CD4-positive, alpha-beta memory T cell (primary cell): ENCODE measurements at regions not wholly inside any gene's neighbourhood (a gene's known extent, or its start where the extent isn't known, plus 50 kb on each side); places are given as distances from the start of the nearest gene placed in this dataset.
"Not testable (repeated sequence)": the region's sequence is repeated elsewhere in the genome, so short reads cannot be mapped to it uniquely, and the experiment has no call there.

Experiments used
- CTCF ChIA-PET: fragments of 350-600 bp; sonication (Branson Sonifier 250); formaldehyde crosslinking; loops from one replicate; lab custom pipeline; 2021; ENCODE audit warnings: inconsistent platforms; ENCODE audit not compliant: partially characterized antibody; lab: Charles Lee
- POLR2A ChIA-PET: fragments of 350-600 bp; sonication (Branson Sonifier 250); formaldehyde crosslinking; loops from one replicate; lab custom pipeline; 2021; ENCODE audit not compliant: partially characterized antibody; lab: Charles Lee
- DNase-seq, 5 donors: peaks; one replicate each; pipeline versions ENCODE4 v3.0.0 to v3.0.0-alpha.2; 2020 to 2022; ENCODE audit warnings: mixed read lengths in 1 of 5
- H3K27ac ChIP-seq: one replicate; pipeline ENCODE4 v1.7.0; 2013; ENCODE audit warnings: low read depth, low read length
- H3K27me3 ChIP-seq: 2 replicates; pipeline ENCODE4 v1.7.0; 2013; ENCODE audit warnings: mild to moderate bottlenecking, low read length, moderate library complexity; ENCODE audit not compliant: insufficient read depth
- H3K36me3 ChIP-seq: 2 replicates; pipeline ENCODE4 v1.7.0; 2013; ENCODE audit warnings: mild to moderate bottlenecking, low read length, moderate library complexity; ENCODE audit not compliant: insufficient read depth
- H3K4me1 ChIP-seq: 2 replicates; pipeline ENCODE4 v1.7.0; 2013; ENCODE audit warnings: mild to moderate bottlenecking, low read length, moderate library complexity; ENCODE audit not compliant: insufficient read depth
- H3K4me3 ChIP-seq, 2 donors: one replicate each; pipeline ENCODE4 v1.7.0; 2013; ENCODE audit warnings: low read length in 2 of 2, mild to moderate bottlenecking in 1 of 2
- H3K9me3 ChIP-seq, 2 donors: one replicate each; pipeline ENCODE4 v1.7.0; 2013; ENCODE audit warnings: low read length in 2 of 2, control low read depth in 1 of 2; ENCODE audit not compliant: control insufficient read depth in 1 of 2
- H3K27ac Mint-ChIP-seq, 7 donors: one replicate each; pipeline ENCODE4 v1.8.0; 2020 to 2021; ENCODE audit warnings: mixed read lengths in 7 of 7, mild to moderate bottlenecking in 6 of 7, inconsistent platforms in 3 of 7, moderate library complexity in 3 of 7
- H3K27me3 Mint-ChIP-seq, 2 donors: one replicate each; pipeline ENCODE4 v1.8.0; 2020 to 2021; ENCODE audit warnings: mixed read lengths in 2 of 2
- H3K36me3 Mint-ChIP-seq, 2 donors: one replicate each; pipeline ENCODE4 v1.8.0; 2020 to 2021; ENCODE audit warnings: mixed read lengths in 2 of 2, inconsistent platforms in 1 of 2, mild to moderate bottlenecking in 1 of 2
- H3K4me1 Mint-ChIP-seq, 4 donors: one replicate each; pipeline ENCODE4 v1.8.0; 2020 to 2021; ENCODE audit warnings: mixed read lengths in 4 of 4, mild to moderate bottlenecking in 1 of 4
- H3K4me3 Mint-ChIP-seq, 8 donors: one replicate each; pipeline ENCODE4 v1.8.0; 2020 to 2021; ENCODE audit warnings: mixed read lengths in 8 of 8, mild to moderate bottlenecking in 7 of 8, moderate library complexity in 6 of 8, inconsistent platforms in 3 of 8
- H3K9me3 Mint-ChIP-seq, 8 donors: one replicate each; pipeline ENCODE4 v1.8.0; 2020 to 2021; ENCODE audit warnings: mixed read lengths in 8 of 8, mild to moderate bottlenecking in 5 of 8, inconsistent platforms in 3 of 8, moderate library complexity in 1 of 8
- intact Hi-C: fragments of 100-400 bp; cut with micrococcal nuclease; formaldehyde crosslinking; loops from one replicate; pipeline ENCODE4 v1.15.1; 2023

- H3K4me1 ChIP-seq, CTCF ChIA-PET, POLR2A ChIA-PET, H3K27me3 ChIP-seq, H3K4me1 Mint-ChIP-seq, H3K36me3 ChIP-seq, H3K27ac ChIP-seq, H3K36me3 Mint-ChIP-seq, intact Hi-C loops, DNase-seq, H3K4me3 Mint-ChIP-seq, H3K9me3 ChIP-seq, H3K9me3 Mint-ChIP-seq, H3K4me3 ChIP-seq, H3K27me3 Mint-ChIP-seq, H3K27ac Mint-ChIP-seq: not testable (repeated sequence)
Measured at GRCh38 chr2:109692831-109693230, 78.7 kb downstream of the SOWAHC start.

GRCh38 chr2:109693292-109693691 lies 79.1 kb downstream of the SOWAHC start:
- DNase-seq, H3K27me3 Mint-ChIP-seq, H3K36me3 Mint-ChIP-seq, H3K36me3 ChIP-seq, H3K9me3 ChIP-seq, H3K27me3 ChIP-seq, H3K27ac ChIP-seq, H3K27ac Mint-ChIP-seq, H3K4me1 Mint-ChIP-seq, intact Hi-C loops, H3K4me3 ChIP-seq, CTCF ChIA-PET, POLR2A ChIA-PET, H3K9me3 Mint-ChIP-seq, H3K4me3 Mint-ChIP-seq, H3K4me1 ChIP-seq: not testable (repeated sequence)

DNA sequence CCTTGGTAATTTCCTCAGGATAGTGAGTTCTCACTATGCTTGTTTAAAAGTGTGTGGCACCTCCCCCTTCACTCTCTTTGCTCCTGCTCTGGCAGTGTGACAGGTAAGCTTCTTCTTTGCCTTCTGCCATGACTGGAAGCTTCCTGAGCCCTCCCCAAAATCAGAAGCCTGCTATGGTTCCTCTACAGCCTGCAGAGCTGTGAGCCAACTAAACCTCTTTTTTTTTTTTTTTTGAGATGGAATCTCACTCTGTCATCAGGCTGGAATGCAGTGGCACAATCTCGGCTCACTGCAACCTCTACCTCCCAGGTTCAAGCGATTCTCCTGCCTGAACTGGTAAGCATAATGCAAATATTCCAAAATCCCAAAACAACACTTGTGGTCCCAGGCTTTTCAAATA lies 80.0 kb downstream of the SOWAHC start:
- Histone ChIP-seq H3K27ac (no peak overlapping the region), H3K9me3 (no peaks in the 10 kb centered on the region), H3K36me3 (no peaks in the 10 kb centered on the region), H3K4me1 (no peaks in the 10 kb centered on the region), H3K27me3 (no peaks in the 10 kb centered on the region), H3K4me3 (no peak overlapping the region)
- no peak overlapping the region for H3K27ac Mint-ChIP-seq
- peaks cover 1 to 6% of the 10 kb centered on the region in 2 donors for H3K27me3 Mint-ChIP-seq
- no peaks in the 10 kb centered on the region for H3K4me1 Mint-ChIP-seq
- no peaks in the 10 kb centered on the region for H3K36me3 Mint-ChIP-seq
- no peak overlapping the region for H3K4me3 Mint-ChIP-seq
- intact Hi-C loops, result no loop called here
- ChIA-PET POLR2A (no interaction called here), CTCF (no interaction called here)
- no peak for DNase-seq
- peaks cover 0 to 3% (median under 1%) of the 10 kb centered on the region in 8 donors for H3K9me3 Mint-ChIP-seq

DNA sequence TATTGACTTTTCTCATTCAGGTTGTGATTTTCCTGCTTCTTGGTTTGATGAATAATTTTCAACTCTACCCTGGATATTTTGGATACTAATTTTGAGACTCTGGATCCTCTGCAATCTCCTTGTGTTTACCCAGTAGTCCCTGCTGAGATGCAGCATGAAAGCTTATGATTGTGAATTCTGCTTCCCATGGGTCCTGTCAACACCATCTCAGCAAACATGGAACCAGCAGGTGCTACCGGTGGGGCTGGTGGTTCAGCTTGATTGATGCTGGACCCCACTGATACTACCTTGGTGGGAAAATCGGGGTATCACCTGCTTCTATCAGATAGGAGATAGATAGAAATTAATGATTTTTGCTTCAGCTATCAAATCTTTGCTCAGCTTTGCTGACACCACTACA lies 81.1 kb downstream of the SOWAHC start:
- DNase-seq, result no peak
- intact Hi-C loops, result no loop called here
- Mint-ChIP-seq H3K4me3 (no peak overlapping the region), H3K36me3 (no peaks in the 10 kb centered on the region), H3K27me3 (peaks cover 5 to 11% of the 10 kb centered on the region in 2 donors), H3K4me1 (no peaks in the 10 kb centered on the region), H3K9me3 (peaks cover 0 to 3% (median under 1%) of the 10 kb centered on the region in 8 donors), H3K27ac (no peak overlapping the region)
- Histone ChIP-seq H3K9me3 (no peaks in the 10 kb centered on the region), H3K4me1 (no peaks in the 10 kb centered on the region), H3K27ac (no peak overlapping the region), H3K36me3 (no peaks in the 10 kb centered on the region), H3K4me3 (no peak overlapping the region), H3K27me3 (no peaks in the 10 kb centered on the region)
- ChIA-PET CTCF (no interaction called here), POLR2A (no interaction called here)

- DNase-seq, result no peak
- H3K27me3 ChIP-seq, result no peaks in the 10 kb centered on the region
- Mint-ChIP-seq H3K4me3 (no peak overlapping the region), H3K9me3 (peaks cover 0 to 2% (median 0%) of the 10 kb centered on the region in 8 donors), H3K27me3 (peaks cover 14 to 28% of the 10 kb centered on the region in 2 donors), H3K4me1 (peaks cover 0 to 2% (median under 1%) of the 10 kb centered on the region in 4 donors), H3K36me3 (no peaks in the 10 kb centered on the region), H3K27ac (no peak overlapping the region)
- H3K36me3 ChIP-seq, result no peaks in the 10 kb centered on the region
- intact Hi-C loops, result no loop called here
- no peaks in the 10 kb centered on the region for H3K4me1 ChIP-seq
- H3K4me3 ChIP-seq, result no peak overlapping the region
- H3K9me3 ChIP-seq, result no peaks in the 10 kb centered on the region
- ChIA-PET CTCF (no interaction called here), POLR2A (no interaction called here)
- H3K27ac ChIP-seq, result no peak overlapping the region
Measured at GRCh38 chr2:109699646-109700045, 85.5 kb downstream of the SOWAHC start.

GRCh38 chr2:109700680-109701274 lies 86.6 kb downstream of the SOWAHC start:
- H3K4me3 Mint-ChIP-seq, result no peak overlapping the region
- H3K36me3 Mint-ChIP-seq, result no peaks in the 10 kb centered on the region
- Histone ChIP-seq H3K27ac (no peak overlapping the region), H3K27me3 (no peaks in the 10 kb centered on the region), H3K36me3 (no peaks in the 10 kb centered on the region), H3K4me1 (no peaks in the 10 kb centered on the region), H3K9me3 (no peaks in the 10 kb centered on the region), H3K4me3 (no peak overlapping the region)
- intact Hi-C loops, result no loop called here
- H3K27me3 Mint-ChIP-seq, result peaks cover 14 to 26% of the 10 kb centered on the region in 2 donors
- CTCF ChIA-PET, result no interaction called here
- POLR2A ChIA-PET, result no interaction called here
- no peak overlapping the region for H3K27ac Mint-ChIP-seq
- DNase-seq, result no peak
- H3K9me3 Mint-ChIP-seq, result peaks cover 0 to 2% (median 0%) of the 10 kb centered on the region in 8 donors
- peaks cover 0 to 2% (median under 1%) of the 10 kb centered on the region in 4 donors for H3K4me1 Mint-ChIP-seq

DNA sequence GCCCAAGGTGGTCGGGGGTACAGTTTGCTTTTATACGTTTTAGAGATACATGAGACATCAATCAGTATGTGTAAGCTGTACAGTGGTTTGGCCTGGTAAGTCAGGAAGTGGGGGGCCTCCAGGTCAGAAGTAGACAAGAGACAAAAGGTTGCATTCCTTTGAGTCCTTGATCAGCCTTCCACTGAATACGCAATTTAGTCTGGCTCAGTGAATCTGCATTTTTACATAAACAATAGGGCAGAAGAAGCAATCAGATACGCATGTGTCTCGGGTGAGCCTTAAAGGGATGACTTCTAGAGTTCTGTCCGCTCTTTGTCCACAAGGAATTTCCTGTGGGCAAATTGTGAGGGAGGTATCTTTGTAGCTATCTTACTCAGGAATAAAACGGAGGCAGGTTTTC lies 87.2 kb downstream of the SOWAHC start:
- no peak overlapping the region for H3K4me3 Mint-ChIP-seq
- peaks cover 0 to 2% (median under 1%) of the 10 kb centered on the region in 4 donors for H3K4me1 Mint-ChIP-seq
- intact Hi-C loops, result no loop called here
- POLR2A ChIA-PET, result no interaction called here
- DNase-seq, result no peak
- H3K36me3 ChIP-seq, result no peaks in the 10 kb centered on the region
- peaks cover 0 to 2% (median 0%) of the 10 kb centered on the region in 8 donors for H3K9me3 Mint-ChIP-seq
- no peaks in the 10 kb centered on the region for H3K9me3 ChIP-seq
- no peak overlapping the region for H3K27ac Mint-ChIP-seq
- H3K4me3 ChIP-seq, result no peak overlapping the region
- no peaks in the 10 kb centered on the region for H3K27me3 ChIP-seq
- CTCF ChIA-PET, result no interaction called here
- no peaks in the 10 kb centered on the region for H3K36me3 Mint-ChIP-seq
- H3K4me1 ChIP-seq, result no peaks in the 10 kb centered on the region
- H3K27ac ChIP-seq, result no peak overlapping the region
- peaks cover 14 to 26% of the 10 kb centered on the region in 2 donors for H3K27me3 Mint-ChIP-seq
